GM12878 (cell line): ENCODE measurements at regions not wholly inside any gene's neighbourhood (a gene's known extent, or its start where the extent isn't known, plus 50 kb on each side); places are given as distances from the start of the nearest gene placed in this dataset.

Experiments used
- ATAC-seq: fragments of 200-7000 bp; cut with Tn5 transposase; 3 replicates; pipeline ENCODE4 v1.9.1; 2020; ENCODE audit warnings: mild to moderate bottlenecking, moderate library complexity
- BruUV-seq: library from RNA; stranded (reverse); fragments of 400-500 nt; replicated peaks from 2 replicates; lab custom pipeline; 2021; lab: Mats Ljungman, UMichigan
- CTCF ChIA-PET: fragments of 300-600 bp; sonication (Branson Sonifier 250); formaldehyde crosslinking; extraction: SDS; loops from one replicate; lab custom pipeline; 2021; ENCODE audit warnings: inconsistent platforms; lab: Yijun Ruan, JAX
- POLR2A ChIA-PET: fragments of 350-600 bp; formaldehyde crosslinking; extraction: SDS; loops from one replicate; lab custom pipeline; 2021; ENCODE audit warnings: inconsistent platforms; lab: Charles Lee
- RAD21 ChIA-PET: fragments of 300-600 bp; sonication (Branson Sonifier 250); formaldehyde crosslinking; loops from one replicate; lab custom pipeline; 2023; ENCODE audit warnings: antibody characterized with exemption; ENCODE audit not compliant: unreplicated experiment; lab: Charles Lee
- SMC1A ChIA-PET: fragments of 300-600 bp; sonication (Branson Sonifier 250); formaldehyde crosslinking; loops from one replicate; lab custom pipeline; 2023; ENCODE audit not compliant: unreplicated experiment, uncharacterized antibody; lab: Charles Lee
- DNase-seq: peaks from one replicate; pipeline ENCODE4 v3.0.0-alpha.2; 2011; ENCODE audit warnings: low read depth, low spot score
- FAIRE-seq: peaks from 3 replicates; lab custom pipeline; 2011; peaks lifted over from hg19 to GRCh38; lab: Jason Lieb, UNC
- H2AFZ ChIP-seq: 2 replicates; pipeline ENCODE4 v1.6.0; 2011; ENCODE audit warnings: low read depth, low read length, control low read depth; ENCODE audit not compliant: control insufficient read depth
- H3K27ac ChIP-seq: 2 replicates; pipeline ENCODE4 v1.5.1; 2011; ENCODE audit warnings: control low read depth; ENCODE audit not compliant: control insufficient read depth, insufficient read depth
- H3K27me3 ChIP-seq, 2 experiments: replicated peaks in 1 of 2; 2 replicates each; pipeline versions ENCODE4 v1.6.0 to v1.6.1; 2011; ENCODE audit warnings: low read length in 1 of 2; ENCODE audit not compliant: control insufficient read depth in 2 of 2, insufficient read depth in 2 of 2
- H3K36me3 ChIP-seq, 2 experiments: 2 replicates each; pipeline ENCODE4 v1.5.1; 2011; ENCODE audit warnings: low read length in 1 of 2; ENCODE audit not compliant: control insufficient read depth in 2 of 2, insufficient read depth in 2 of 2
- H3K4me1 ChIP-seq: 2 replicates; pipeline ENCODE4 v1.6.1; 2011; ENCODE audit warnings: mild to moderate bottlenecking, low read length, moderate library complexity, mixed read lengths; ENCODE audit not compliant: control insufficient read depth, insufficient read depth
- H3K4me2 ChIP-seq: 2 replicates; pipeline ENCODE4 v1.6.0; 2011; ENCODE audit warnings: control low read depth; ENCODE audit not compliant: control insufficient read depth, insufficient read depth
- H3K4me3 ChIP-seq: fragments of 200-600 bp; sonication (generic); 2 replicates; pipeline ENCODE4 v1.5.1; 2016
- H3K79me2 ChIP-seq: 2 replicates; pipeline ENCODE4 v1.6.0; 2011; ENCODE audit warnings: low read length; ENCODE audit not compliant: control insufficient read depth, insufficient read depth
- H3K9ac ChIP-seq: 2 replicates; pipeline ENCODE4 v1.8.0; 2011; ENCODE audit warnings: low read length, control low read depth, mixed read lengths; ENCODE audit not compliant: control insufficient read depth, insufficient read depth
- H3K9me3 ChIP-seq: replicated peaks from 3 replicates; pipeline ENCODE4 v1.5.1; 2011; ENCODE audit warnings: mild to moderate bottlenecking, low read length; ENCODE audit not compliant: control insufficient read depth, insufficient read depth
- H4K20me1 ChIP-seq: 2 replicates; pipeline ENCODE4 v1.6.0; 2011; ENCODE audit not compliant: control insufficient read depth, insufficient read depth
- EP300 ChIP-seq, 2 experiments: fragments of 150-350 bp in 1 of 2; IDR thresholded peaks; 2 replicates each; pipeline ENCODE4 v1.6.1; 2011 to 2012; ENCODE audit warnings: low read depth in 2 of 2, low read length in 2 of 2, borderline replicate concordance in 1 of 2, improper control_type of control experiment in 1 of 2, inconsistent platforms in 1 of 2; ENCODE audit not compliant: control insufficient read depth in 1 of 2
- POU2F2 ChIP-seq: IDR thresholded peaks from 3 replicates; pipeline ENCODE4 v1.6.1; 2011; ENCODE audit warnings: low read depth, mild to moderate bottlenecking, low read length, borderline replicate concordance
- RUNX3 ChIP-seq: IDR thresholded peaks from 2 replicates; pipeline ENCODE4 v1.6.1; 2012; ENCODE audit warnings: low read length, inconsistent platforms
- WGBS: methylation state at CpG from one replicate; pipeline ENCODE4 v1.1.6; 2016; ENCODE audit warnings: low lambda C conversion rate; ENCODE audit not compliant: insufficient replicate concordance, insufficient coverage; ENCODE audit errors: missing lambda C conversion rate; 5-methylcytosine and 5-hydroxymethylcytosine counted together
- in situ Hi-C: fragments of 300-500 bp; cut with MboI; formaldehyde crosslinking; loops from 9 replicates; pipeline ENCODE4 v1.14.3; 2018; ENCODE audit warnings: mixed read lengths
- intact Hi-C: fragments of 100-400 bp; cut with micrococcal nuclease; formaldehyde crosslinking; loops from one replicate; pipeline ENCODE4 v1.14.2; 2022; ENCODE audit not compliant: unreplicated experiment
- TF ChIP-seq, protein P1 (sequence below), 3 experiments: IDR thresholded peaks in 2 of 3; conservative IDR thresholded peaks in 1 of 3; 2 replicates each; pipeline ENCODE4 v1.5.1; 2011; ENCODE audit warnings: low read depth in 3 of 3, low read length in 3 of 3, mild to moderate bottlenecking in 3 of 3, control low read depth in 2 of 3, moderate library complexity in 2 of 3, inconsistent platforms in 1 of 3, mixed read lengths in 1 of 3; ENCODE audit not compliant: control insufficient read depth in 2 of 3, insufficient read depth in 1 of 3; ENCODE audit errors: extremely low read depth in 1 of 3

DNA sequence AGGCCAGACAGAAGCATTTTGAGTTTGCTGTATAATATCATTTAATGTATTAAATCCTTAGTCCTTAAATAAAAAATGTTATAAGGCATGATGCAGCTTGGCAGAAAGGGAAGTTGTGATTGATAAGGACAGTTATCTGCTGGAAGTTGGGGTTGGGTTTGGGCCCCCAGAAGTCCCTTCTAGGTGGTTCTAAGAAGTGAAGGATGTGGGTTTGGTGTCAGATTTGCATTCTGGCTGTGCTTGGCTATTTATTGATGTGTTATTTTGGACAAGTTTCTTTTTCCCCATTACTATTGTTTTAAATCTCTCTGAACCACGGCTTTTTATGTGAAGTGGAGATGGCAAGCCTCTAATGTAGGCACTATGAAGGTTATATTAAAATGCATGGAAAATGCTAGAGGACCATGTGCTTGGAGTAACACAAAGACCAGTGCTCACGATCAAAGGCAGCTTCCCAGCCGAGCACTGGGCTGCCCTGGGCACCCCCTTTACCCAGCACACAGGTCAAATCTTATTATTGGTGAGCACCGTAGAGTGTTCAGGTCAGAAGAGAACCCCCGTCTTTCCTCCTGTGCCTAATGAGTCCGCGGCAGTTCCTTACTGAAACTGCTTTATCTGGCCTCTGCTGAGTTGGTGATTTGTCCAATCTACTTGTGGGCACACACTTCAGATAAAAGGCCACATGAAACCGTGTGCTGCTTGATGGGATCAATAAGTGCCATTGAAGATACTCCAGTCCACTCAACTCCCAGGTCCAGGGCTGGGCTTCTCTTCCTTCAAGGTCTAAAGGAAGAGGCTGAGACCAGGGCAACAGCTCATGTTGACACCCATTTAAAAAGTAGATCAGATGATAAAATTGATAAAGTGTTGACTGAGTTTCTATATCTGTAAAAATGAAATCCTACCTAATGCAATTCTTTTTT is 212.0 kb downstream of the PRDM2 start:
- Histone ChIP-seq H3K9ac (no peak overlapping the region), H3K36me3 (no peaks in the 10 kb centered on the region), H3K9me3 (no peaks in the 10 kb centered on the region), H3K27me3 (no peaks in the 10 kb centered on the region; a peak in 1 of 4 replicates), H3K27ac (peak overlapping the region; percentile 38; the same call in 1 of the 2 replicates), H2AFZ (no peak overlapping the region), H3K4me3 (no peak overlapping the region), H3K4me2 (no peak overlapping the region)
- FAIRE-seq, result no peak
- peak; percentile 34; the same call in 1 of the 3 replicates for ATAC-seq
- peak in 1 of 2 experiments; percentile 12; a peak in 1 of 4 replicates for TF ChIP-seq EP300 (IDR thresholded peaks at IDR 0.05; ENCODE audit: borderline replicate concordance in 1 of 2, control insufficient read depth in 1 of 2, low read depth in 2 of 2, low read length in 2 of 2)
- TF ChIP-seq POU2F2, result peak; percentile 42; the same call in 1 of the 3 replicates
- TF ChIP-seq RUNX3, result peak; percentile 52; the same call in 1 of the 2 replicates
- TF ChIP-seq, protein P1, sequence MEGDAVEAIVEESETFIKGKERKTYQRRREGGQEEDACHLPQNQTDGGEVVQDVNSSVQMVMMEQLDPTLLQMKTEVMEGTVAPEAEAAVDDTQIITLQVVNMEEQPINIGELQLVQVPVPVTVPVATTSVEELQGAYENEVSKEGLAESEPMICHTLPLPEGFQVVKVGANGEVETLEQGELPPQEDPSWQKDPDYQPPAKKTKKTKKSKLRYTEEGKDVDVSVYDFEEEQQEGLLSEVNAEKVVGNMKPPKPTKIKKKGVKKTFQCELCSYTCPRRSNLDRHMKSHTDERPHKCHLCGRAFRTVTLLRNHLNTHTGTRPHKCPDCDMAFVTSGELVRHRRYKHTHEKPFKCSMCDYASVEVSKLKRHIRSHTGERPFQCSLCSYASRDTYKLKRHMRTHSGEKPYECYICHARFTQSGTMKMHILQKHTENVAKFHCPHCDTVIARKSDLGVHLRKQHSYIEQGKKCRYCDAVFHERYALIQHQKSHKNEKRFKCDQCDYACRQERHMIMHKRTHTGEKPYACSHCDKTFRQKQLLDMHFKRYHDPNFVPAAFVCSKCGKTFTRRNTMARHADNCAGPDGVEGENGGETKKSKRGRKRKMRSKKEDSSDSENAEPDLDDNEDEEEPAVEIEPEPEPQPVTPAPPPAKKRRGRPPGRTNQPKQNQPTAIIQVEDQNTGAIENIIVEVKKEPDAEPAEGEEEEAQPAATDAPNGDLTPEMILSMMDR (IDR thresholded peaks at IDR 0.05 in 2 of 3, conservative IDR thresholded peaks at IDR 0.05 in 1 of 3; ENCODE audit: control insufficient read depth in 2 of 3, extremely low read depth in 1 of 3, insufficient read depth in 1 of 3, low read depth in 3 of 3, low read length in 3 of 3), result no peak
- TF ChIP-seq, all 136 proteins: peak for 3
- ChIA-PET SMC1A (interaction anchor here (1.4 kb wide), 1 partner anchor 10 kb away, joined by 3 read pairs; no protein-coding TSS in a partner anchor), CTCF (no interaction called here), RAD21 (no interaction called here), POLR2A (no interaction called here)
- in situ Hi-C loops (no loop called here), intact Hi-C loops (no loop called here)
- no peaks in the 10 kb centered on the region; the same call in 1 of the 2 replicates for H3K4me1 ChIP-seq
- peak; percentile 24 for DNase-seq
- no peaks in the 10 kb centered on the region for H4K20me1 ChIP-seq
- 22% methylated on average over 8 of the region's 8 CpGs for WGBS
- no peaks in the 10 kb centered on the region for H3K79me2 ChIP-seq
- BruUV-seq, result no TSS peak
